GM18507 (cell line): ENCODE measurements at regions not wholly inside any gene's neighbourhood (a gene's known extent, or its start where the extent isn't known, plus 50 kb on each side); places are given as distances from the start of the nearest gene placed in this dataset.

Experiments
- DNase-seq: peaks from one replicate; pipeline ENCODE4 v3.0.0; 2011; ENCODE audit warnings: low read depth; ENCODE audit not compliant: insufficient read length; ENCODE audit errors: extremely low spot score
- FAIRE-seq: peaks from 2 replicates; lab custom pipeline; 2011; peaks lifted over from hg19 to GRCh38; lab: Jason Lieb, UNC

DNA sequence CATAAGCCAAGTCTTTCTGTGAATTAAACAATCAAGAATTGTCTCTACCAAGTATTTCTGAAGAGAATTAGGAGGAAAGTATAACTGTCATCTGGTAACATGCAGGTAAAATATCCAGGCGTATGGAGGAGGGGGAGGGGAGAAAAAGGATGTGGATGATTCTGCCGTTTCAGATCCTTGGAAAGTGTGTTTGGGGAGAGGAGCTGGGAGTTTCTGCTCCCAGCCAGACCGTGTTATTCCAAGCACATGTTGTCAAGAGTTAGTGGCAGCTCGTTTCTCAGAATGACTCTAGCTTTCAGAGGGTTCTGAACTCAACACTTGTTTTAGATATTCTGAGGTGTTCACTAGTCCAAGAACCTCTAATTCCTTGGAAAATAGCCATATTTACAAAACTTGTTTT is 137.6 kb downstream of the FAM124B start:
- FAIRE-seq (no peak), DNase-seq (no peak)

DNA sequence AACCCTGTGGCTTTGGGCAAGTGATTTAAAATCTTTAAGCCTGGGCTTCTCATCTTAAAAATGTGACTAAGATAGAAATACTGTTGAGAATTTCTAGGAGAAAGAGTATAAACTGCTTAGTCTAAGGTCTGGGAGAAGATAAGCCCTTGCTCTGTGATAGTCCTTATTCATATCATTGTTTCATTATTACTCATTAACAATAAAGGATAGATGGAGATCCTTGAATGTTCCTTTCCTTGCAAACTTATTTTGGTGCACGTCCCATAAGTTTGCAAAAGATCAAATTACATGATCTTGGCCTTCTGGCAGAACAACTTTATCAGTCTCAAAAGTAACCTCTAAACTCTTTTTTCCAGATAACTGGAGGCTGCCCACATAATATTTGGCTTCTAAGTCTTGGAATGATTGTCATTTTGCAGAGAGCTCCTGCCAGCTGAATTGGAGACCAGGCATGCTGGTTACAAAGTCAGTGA is 138.3 kb downstream of the FAM124B start:
- DNase-seq (no peak), FAIRE-seq (no peak)

DNA sequence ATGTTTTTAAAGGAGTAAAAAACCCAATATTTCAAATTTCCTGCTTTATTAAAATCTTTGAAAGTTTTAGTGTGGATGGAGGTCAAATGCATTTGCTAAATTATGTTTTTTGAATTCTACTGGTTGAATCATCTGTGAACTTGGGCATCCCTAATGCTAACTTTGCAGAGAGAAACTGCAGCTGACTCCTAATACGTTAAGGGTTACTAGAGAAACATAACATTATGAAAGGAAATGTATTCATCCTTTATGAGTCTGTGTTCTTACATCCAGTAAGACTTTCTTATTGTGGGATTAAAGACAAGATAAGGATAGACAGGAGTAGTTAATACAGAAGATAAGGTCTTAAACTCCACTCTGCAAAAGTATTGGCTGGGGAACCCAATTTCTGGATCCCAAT is 140.6 kb downstream of the FAM124B start:
- no peak for FAIRE-seq
- no peak for DNase-seq

DNA sequence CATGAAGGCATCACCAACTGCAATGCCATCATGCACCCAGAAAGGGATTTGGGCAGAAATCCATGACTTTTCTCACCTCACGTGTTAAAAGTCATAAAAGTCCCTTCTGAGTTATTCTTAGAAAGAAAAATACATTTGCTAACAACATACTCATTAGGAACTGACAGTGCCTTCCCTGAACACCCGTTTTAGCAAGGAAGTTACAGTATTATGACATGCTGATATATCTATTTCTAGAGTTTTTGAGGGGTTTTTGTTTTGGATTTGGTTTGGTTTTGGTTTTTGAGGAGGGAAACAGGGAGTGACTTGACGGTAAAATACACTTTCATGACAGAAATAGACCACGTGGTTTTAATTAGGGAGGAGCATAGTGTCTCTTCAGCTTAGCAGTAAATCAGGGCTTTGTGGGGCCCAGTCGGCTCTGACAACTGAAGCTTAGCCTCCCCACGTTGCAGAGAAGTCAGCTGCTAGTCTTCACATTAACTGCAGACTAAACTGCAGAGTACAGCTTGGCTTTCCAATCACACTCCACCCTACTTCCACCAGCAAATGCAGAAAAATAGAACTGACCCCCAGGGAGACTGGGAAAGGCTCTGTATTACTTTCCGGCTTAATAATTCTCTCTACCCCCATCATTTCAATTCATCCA is 141.4 kb downstream of the FAM124B start:
- no peak for FAIRE-seq
- no peak for DNase-seq

DNA sequence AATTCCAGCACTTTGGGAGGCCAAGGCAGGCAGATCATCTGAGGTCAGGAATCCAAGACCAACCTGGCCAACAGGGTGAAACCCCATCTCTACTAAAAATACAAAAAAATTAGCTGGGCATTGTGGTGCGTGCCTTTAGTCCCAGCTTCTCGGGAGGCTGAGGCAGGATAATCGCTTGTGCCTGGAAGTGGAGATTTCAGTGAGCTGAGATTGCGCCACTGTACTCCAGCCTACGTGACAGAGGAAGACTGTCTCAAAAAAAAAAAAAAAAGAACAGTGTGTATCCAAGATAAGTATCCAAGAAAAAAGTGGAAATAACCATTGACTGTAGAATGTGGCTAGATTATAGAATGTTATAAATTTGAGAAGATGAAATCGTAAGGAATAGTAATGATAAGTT is 142.1 kb downstream of the FAM124B start:
- FAIRE-seq: no peak
- DNase-seq: no peak

DNA sequence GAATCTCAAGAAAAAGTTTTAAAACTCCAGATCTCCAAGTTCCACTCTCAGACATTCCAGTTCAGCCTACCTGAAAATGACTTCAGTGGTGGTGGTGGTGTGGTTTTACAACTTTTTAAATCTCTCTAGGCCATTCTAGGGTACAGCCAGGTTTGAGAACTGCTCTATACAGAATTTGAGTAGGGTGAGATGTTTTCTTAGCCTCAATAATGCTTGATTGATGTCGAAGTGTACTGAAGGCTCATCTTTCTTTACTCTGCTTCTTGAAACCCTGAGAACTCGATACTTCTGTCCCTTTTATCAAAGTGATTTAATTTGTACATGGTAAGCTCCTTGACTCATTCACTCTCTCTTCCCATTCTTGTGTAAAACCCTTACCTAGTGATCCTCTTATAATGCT is 143.8 kb downstream of the FAM124B start:
- FAIRE-seq (no peak), DNase-seq (no peak)

DNA sequence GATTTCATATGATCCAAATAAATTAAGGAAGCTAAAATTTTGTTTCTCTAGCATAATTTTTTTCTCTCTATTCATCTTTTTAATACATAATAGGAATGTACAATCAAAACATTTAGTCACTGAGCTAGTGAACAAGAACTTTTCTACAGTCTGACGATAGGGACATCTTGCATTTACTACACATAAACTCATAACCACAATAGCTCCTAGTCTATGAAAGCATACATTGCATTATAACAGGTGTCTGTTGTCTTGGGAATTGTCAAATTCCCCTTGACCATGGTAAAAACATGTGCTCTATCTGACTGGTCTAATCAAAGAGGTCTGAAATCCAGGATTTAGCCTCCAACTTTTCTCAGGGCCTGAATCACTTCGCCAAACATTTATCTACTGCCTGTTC is 144.8 kb downstream of the FAM124B start:
- FAIRE-seq: no peak
- DNase-seq: no peak

DNA sequence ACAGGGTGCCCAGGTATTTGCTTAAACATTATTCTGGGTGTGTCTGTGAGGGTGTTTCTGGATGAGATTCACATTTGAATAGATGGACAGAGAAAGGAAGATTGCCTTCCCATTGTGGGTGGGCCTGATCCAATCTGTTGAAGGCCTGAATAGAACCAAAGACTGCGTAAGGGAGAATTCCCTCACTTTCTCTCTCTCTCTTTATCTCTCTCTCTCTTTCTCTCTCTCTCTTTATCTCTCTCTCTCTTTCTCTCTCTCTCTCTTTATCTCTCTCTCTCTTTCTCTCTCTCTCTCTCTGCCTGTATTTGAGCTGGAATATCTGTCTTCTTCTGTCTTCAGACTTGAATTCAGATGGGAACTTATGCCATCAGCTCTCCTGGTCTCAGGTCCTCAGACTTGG is 148.4 kb downstream of the FAM124B start:
- no peak for DNase-seq
- no peak for FAIRE-seq

DNA sequence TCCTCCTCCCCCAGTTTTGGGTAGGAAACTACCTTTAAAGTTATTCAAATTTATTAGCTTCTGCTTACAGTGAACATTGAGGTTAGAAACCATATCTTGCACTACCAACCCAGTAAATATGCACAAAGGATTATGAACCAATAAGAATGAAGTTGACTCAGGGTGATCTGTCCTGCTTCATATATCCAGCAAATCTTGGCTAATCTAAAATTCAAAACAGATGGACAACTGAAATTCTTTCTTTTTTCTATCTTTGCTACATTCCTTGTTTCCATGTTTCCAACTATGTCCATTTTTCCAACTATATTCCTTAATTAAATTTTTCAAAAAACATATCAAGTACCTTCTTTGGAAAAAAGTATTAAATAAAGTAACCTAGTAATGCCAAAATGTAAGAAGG is 149.3 kb downstream of the FAM124B start:
- DNase-seq (no peak), FAIRE-seq (no peak)

DNA sequence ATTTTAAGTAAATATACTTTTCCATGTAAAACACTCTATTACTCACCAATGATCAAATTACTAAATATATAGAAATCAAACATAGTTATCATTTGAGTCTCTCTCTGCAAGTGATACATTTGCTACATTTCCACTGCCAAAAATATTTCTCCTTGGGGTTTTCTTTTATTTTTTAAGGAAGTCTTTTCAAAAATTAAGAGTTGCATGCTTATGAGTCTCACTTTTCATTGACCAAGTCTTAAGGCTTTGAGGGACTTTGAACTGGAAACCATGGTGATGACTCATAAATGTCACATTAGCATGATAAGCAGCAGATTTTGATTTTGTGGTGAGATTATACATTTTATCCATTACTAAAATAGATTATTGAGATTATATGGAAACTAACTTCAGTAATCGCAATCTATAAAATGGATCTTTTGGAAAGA is 152.9 kb downstream of the FAM124B start:
- DNase-seq (no peak), FAIRE-seq (no peak)

DNA sequence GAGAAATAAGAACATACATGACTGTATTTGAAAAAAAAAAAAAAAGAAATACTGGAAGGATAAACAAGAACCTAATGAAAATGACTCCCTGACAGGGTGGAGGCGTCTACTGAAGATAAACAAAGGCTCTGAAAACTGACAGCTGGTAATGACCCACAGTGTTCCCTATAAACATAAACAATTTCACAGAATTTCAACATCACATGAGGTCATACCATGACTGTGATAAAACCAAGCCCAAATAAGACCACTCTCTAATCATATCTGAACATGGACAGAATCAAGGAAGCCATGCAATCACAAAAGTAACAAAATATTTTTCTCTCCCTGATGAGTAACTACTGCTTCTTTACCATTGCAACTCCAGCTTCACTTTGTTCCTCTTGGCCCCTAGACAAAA is 159.3 kb downstream of the FAM124B start:
- FAIRE-seq (no peak), DNase-seq (no peak)

DNA sequence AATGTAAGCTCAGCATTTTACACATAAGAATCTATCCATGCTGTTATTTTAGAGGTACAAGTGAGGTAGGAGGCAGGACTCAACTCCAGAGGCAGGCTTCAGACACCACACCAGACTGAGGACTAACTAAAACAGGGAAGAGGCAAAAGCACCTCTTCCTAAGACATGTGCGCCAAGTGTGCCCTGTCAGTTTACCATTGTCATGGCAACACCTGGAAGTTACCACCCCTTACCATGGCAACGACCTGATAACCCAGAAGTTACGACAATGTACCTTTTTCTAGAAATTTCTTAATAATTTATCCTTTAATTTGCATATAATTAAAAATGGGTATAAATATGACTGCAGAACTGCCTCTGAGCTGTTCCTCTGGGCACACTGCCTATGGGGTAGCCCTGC is 160.1 kb downstream of the FAM124B start:
- DNase-seq (no peak), FAIRE-seq (no peak)

DNA sequence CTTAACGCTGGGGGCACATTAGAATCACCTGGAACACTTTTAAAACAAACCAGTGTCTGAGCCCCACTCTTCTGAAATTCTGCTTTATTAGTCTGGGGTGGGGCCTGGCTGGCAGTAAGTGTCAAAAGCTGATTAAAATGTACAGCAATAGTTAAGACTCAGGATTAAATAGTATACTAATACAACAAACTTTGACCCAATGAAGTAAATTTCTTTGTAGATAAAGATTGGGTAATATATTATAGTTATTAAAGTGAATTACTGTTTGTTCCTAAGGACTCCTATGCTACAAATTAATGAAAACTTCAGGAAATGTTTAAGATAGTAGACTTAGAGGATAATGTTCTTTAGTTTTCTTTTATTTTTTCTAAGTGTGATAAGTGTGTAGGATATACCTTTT is 160.9 kb downstream of the FAM124B start:
- DNase-seq (no peak), FAIRE-seq (no peak)

DNA sequence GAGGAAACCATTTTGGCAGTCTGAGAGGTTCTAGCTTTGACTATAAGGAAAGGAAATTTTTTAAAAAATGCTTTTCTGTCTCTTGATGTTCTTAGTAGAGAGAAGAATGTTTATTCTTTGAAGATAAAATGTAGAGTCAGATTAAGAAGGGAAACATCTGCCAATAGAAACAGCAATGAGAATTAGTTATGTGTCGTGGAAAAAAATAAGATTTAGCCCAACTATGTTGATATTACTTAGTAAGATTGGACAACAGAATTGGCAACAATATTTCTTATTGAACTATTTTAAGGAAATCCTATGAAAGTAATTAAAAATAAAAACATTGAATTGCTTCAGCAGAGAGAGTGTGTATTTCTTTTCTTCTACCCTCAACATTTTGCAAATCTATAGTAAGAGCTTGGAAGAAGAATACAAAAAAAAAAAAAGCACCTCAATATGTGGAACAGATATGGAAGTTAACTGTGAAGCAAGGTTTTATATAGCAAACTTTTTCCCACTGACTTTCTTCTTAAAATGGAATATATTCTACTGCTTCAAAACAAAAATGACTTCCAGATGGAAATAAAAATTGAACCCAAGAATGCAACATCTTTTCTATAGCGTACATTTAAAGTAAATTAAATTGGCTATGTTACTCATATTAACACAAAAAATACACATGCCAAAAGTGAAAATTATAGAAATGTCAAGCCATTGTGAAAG is 177.9 kb downstream of the FAM124B start:
- FAIRE-seq (no peak), DNase-seq (no peak)

DNA sequence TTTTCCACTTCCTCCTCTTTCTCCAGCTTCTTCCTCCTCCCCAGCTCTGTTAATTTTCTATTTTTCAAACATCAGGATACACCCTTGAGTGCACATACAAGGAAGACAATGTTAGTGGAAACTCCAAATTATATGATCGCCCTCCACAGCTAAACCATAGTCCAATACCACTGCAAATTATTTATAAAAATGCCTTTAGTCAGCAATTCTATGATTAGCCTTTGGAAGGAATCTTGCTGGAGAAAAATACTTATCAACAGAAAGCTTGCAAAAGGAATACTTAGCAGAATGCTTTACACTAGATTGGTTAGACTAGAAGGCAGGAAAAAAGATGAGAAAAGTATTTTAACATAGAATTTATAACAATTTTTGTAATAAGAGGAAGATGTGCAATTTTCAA is 178.9 kb downstream of the FAM124B start:
- no peak for FAIRE-seq
- no peak for DNase-seq

DNA sequence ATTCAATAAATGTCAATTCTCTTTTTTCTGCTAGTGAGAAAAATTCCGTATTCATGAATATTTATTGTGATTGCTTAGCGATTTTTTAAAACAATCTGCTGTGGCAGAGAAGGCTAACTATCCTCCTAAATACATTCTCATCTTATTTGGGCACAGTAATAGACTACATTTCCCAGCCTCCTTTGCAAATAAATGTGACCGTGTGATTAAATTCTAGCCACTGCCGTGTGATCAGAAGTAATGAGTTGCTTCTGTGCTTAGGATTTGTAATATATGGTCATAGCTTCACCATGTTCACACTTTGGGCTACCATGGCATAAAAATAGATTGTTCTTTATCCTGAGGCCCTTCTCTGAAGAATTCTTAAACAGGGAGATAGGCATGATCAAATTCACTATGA is 179.6 kb downstream of the FAM124B start:
- FAIRE-seq: no peak

DNA sequence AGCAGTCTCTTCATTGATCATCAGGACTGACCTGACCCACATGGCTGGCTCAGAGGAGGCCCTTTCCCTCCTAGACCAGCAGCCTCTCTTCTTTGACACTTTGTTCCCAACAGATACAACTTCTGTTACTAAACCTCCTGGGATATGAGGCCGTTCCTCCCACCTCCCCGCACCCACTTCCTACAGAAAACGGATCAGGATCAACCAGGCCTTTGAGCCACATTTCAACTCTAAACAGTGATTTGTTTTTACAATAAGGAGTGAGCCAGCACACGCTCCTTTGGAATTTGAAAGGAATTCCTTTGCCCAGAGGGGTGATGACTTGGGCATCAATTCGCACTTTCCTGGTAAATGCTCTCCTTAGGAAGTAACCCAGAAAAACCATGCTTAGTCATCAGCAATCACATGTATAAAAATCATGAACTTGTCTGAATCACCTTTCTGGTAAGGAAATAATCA is 180.4 kb downstream of the FAM124B start:
- FAIRE-seq (no peak), DNase-seq (no peak)

More for the DNA sequence above, 179.6 kb downstream of the FAM124B start:
- DNase-seq: no peak

DNA sequence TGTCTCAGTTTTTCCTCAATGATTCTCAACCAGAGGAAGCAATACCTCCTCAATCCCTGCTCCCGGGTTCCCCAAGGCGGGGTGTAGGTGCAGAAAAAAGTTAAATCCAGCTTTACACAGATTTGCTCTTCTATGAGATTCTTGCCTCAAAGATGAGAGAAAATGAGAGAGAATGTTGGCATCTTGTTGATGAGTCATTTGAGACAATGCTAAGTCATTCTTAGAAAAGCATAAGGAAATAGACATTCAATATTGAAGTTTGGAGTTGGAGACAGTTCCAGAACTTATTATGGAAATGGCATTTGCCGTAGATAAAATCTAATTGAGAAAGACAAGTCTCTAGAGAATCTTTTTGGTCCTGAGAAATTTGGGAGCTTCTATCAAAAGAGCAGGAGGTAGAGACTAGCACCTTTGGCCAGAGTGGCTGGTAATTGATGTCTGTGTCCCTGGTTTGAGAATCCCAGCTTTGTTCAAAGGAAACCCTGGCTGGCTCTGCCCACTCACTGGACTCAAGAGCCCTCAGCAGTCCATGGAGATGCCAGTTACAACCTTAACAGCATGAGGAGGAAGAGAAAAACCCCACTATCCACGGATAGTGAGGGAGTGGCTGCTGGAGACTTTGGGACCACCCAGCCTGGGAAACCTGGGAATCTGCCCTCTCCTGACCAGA is 181.2 kb downstream of the FAM124B start:
- FAIRE-seq (no peak), DNase-seq (no peak)

DNA sequence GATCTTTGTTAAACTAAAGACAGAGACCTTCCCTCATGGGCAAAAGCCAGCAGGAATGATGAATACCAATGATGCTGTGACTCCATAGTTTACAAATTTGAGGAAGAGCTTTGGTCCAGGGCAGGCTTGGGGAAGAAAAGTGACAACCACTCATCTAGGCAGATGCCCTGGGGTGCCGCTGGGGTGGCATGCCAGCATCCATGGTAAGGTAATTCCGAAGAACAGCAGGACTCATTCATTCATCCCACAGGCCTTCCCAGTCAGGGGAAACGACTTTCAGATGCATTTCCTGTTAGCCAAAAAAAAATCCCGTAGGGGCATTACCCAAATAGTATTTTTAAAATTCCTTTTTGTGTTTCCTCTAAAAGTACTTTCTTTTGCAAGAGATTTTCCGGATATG is 180.7 kb upstream of the SERPINE2 start:
- DNase-seq (no peak), FAIRE-seq (no peak)

DNA sequence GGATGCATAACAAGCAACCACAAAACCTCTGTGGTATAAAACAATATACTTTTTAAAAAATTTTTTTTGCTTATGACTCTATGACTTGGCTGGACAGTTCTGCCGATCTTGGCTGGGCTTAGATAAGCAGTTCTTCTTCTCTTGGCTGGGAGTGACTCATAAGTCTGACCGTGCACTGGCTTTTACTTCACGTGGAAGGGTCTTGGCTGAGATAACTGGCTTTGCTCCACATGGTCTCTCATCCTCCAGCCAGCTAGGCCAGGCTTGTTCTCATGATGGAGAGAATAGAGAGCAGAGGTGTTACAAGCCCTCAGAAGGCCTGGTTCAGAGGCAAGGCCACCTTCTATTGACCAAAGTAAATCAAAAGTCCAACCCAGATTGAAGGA is 178.9 kb upstream of the SERPINE2 start:
- DNase-seq: no peak

More for the DNA sequence above, 178.9 kb upstream of the SERPINE2 start:
- no peak for FAIRE-seq
